ENCODE measurements at regions not wholly inside any gene's neighbourhood (a gene's known extent, or its start where the extent isn't known, plus 50 kb on each side); places are given as distances from the start of the nearest gene placed in this dataset.
"Not testable (repeated sequence)": the region's sequence is repeated elsewhere in the genome, so short reads cannot be mapped to it uniquely, and the experiment has no call there.

- no peak for DNase-seq (ENCODE audit: low read depth in 2 of 2)
Measured at GRCh38 chr1:200496937-200497336, 87.1 kb upstream of the ZNF281 start.

GRCh38 chr1:200495901-200496300 lies 86.1 kb upstream of the ZNF281 start:
- DNase-seq (ENCODE audit: low read depth in 2 of 2) = no peak

- no peak for DNase-seq (ENCODE audit: low read depth in 2 of 2)
Measured at GRCh38 chr1:200493344-200493743, 83.5 kb upstream of the ZNF281 start.

GRCh38 chr1:200491103-200491502 lies 81.3 kb upstream of the ZNF281 start:
- no peak for DNase-seq (ENCODE audit: low read depth in 2 of 2)

- no peak for DNase-seq (ENCODE audit: low read depth in 2 of 2)
Measured at GRCh38 chr1:200490183-200490582, 80.3 kb upstream of the ZNF281 start.

- peak in 1 of 2 donors; percentile 13 for DNase-seq (ENCODE audit: low read depth in 2 of 2)
Measured at GRCh38 chr1:200488375-200489165, 78.7 kb upstream of the ZNF281 start.

- DNase-seq (ENCODE audit: low read depth in 2 of 2) = no peak
Measured at GRCh38 chr1:200487650-200488049, 77.8 kb upstream of the ZNF281 start.

- DNase-seq (ENCODE audit: low read depth in 2 of 2) = no peak
Measured at GRCh38 chr1:200486634-200487033, 76.8 kb upstream of the ZNF281 start.

- not testable (repeated sequence) for DNase-seq (ENCODE audit: low read depth in 2 of 2)
Measured at GRCh38 chr1:200484438-200484946, 74.7 kb upstream of the ZNF281 start.

- DNase-seq (ENCODE audit: low read depth in 2 of 2) = peak; percentile 2 to 4
Measured at GRCh38 chr1:200483491-200484143, 73.8 kb upstream of the ZNF281 start.

- DNase-seq (ENCODE audit: low read depth in 2 of 2) = no peak
Measured at GRCh38 chr1:200480964-200481363, 71.1 kb upstream of the ZNF281 start.

- no peak for DNase-seq (ENCODE audit: low read depth in 2 of 2)
Measured at GRCh38 chr1:200479816-200480215, 70.0 kb upstream of the ZNF281 start.

GRCh38 chr1:200478945-200479558 lies 69.2 kb upstream of the ZNF281 start:
- no peak for DNase-seq (ENCODE audit: low read depth in 2 of 2)

- no peak for DNase-seq (ENCODE audit: low read depth in 2 of 2)
Measured at GRCh38 chr1:200478239-200478623, 68.4 kb upstream of the ZNF281 start.

GRCh38 chr1:200474633-200475032 lies 64.8 kb upstream of the ZNF281 start:
- DNase-seq (ENCODE audit: low read depth in 2 of 2) = no peak

GRCh38 chr1:200473698-200474371 lies 64.0 kb upstream of the ZNF281 start:
- DNase-seq (ENCODE audit: low read depth in 2 of 2) = no peak

GRCh38 chr1:200471739-200472138 lies 61.9 kb upstream of the ZNF281 start:
- DNase-seq (ENCODE audit: low read depth in 2 of 2) = no peak

GRCh38 chr1:200468264-200469001 lies 58.6 kb upstream of the ZNF281 start:
- DNase-seq (ENCODE audit: low read depth in 2 of 2) = no peak

GRCh38 chr1:200464784-200465400 lies 55.1 kb upstream of the ZNF281 start:
- DNase-seq (ENCODE audit: low read depth in 2 of 2) = no peak
